ENCODE measurements at regions not wholly inside any gene's neighbourhood (a gene's known extent, or its start where the extent isn't known, plus 50 kb on each side); places are given as distances from the start of the nearest gene placed in this dataset.
"Not testable (repeated sequence)": the region's sequence is repeated elsewhere in the genome, so short reads cannot be mapped to it uniquely, and the experiment has no call there.

- DNase-seq (ENCODE audit: low spot score) = no peak
Observed at GRCh38 chr13:84847107-84847506, 952.1 kb downstream of the SLITRK6 start.

GRCh38 chr13:84845907-84846619 lies 953.2 kb downstream of the SLITRK6 start:
- no peak for DNase-seq (ENCODE audit: low spot score)

GRCh38 chr13:84844473-84844872 lies 954.7 kb downstream of the SLITRK6 start:
- no peak for DNase-seq (ENCODE audit: low spot score)

GRCh38 chr13:84843368-84843767 lies 955.9 kb downstream of the SLITRK6 start:
- no peak for DNase-seq (ENCODE audit: low spot score)

GRCh38 chr13:84834201-84834600 lies 951.9 kb upstream of the SLITRK1 start:
- DNase-seq (ENCODE audit: low spot score) = no peak

GRCh38 chr13:84831666-84832657 lies 949.7 kb upstream of the SLITRK1 start:
- DNase-seq (ENCODE audit: low spot score) = no peak

- DNase-seq (ENCODE audit: low spot score) = no peak
Observed at GRCh38 chr13:84823528-84823927, 941.3 kb upstream of the SLITRK1 start.

GRCh38 chr13:84821261-84821660 lies 939.0 kb upstream of the SLITRK1 start:
- no peak for DNase-seq (ENCODE audit: low spot score)

- no peak for DNase-seq (ENCODE audit: low spot score)
Observed at GRCh38 chr13:84816567-84817105, 934.4 kb upstream of the SLITRK1 start.

GRCh38 chr13:84812789-84813188 lies 930.5 kb upstream of the SLITRK1 start:
- no peak for DNase-seq (ENCODE audit: low spot score)

GRCh38 chr13:84812078-84812477 lies 929.8 kb upstream of the SLITRK1 start:
- no peak for DNase-seq (ENCODE audit: low spot score)

GRCh38 chr13:84810781-84811180 lies 928.5 kb upstream of the SLITRK1 start:
- DNase-seq (ENCODE audit: low spot score) = no peak

- DNase-seq (ENCODE audit: low spot score) = no peak
Observed at GRCh38 chr13:84802073-84802472, 919.8 kb upstream of the SLITRK1 start.

GRCh38 chr13:84784443-84785153 lies 902.3 kb upstream of the SLITRK1 start:
- no peak for DNase-seq (ENCODE audit: low spot score)

- no peak for DNase-seq (ENCODE audit: low spot score)
Observed at GRCh38 chr13:84777316-84777715, 895.0 kb upstream of the SLITRK1 start.

GRCh38 chr13:84776593-84776992 lies 894.3 kb upstream of the SLITRK1 start:
- DNase-seq (ENCODE audit: low spot score) = no peak

- not testable (repeated sequence) for DNase-seq (ENCODE audit: low spot score)
Observed at GRCh38 chr13:84775920-84776319, 893.6 kb upstream of the SLITRK1 start.

GRCh38 chr13:84774111-84774510 lies 891.8 kb upstream of the SLITRK1 start:
- no peak for DNase-seq (ENCODE audit: low spot score)

- DNase-seq (ENCODE audit: low spot score) = no peak
Observed at GRCh38 chr13:84760956-84761355, 878.7 kb upstream of the SLITRK1 start.

- DNase-seq (ENCODE audit: low spot score) = no peak
Observed at GRCh38 chr13:84749126-84749525, 866.9 kb upstream of the SLITRK1 start.

GRCh38 chr13:84745051-84745551 lies 862.8 kb upstream of the SLITRK1 start:
- DNase-seq (ENCODE audit: low spot score) = no peak

- no peak for DNase-seq (ENCODE audit: low spot score)
Observed at GRCh38 chr13:84744203-84744602, 861.9 kb upstream of the SLITRK1 start.
